ENCODE measurements at regions not wholly inside any gene's neighbourhood (a gene's known extent, or its start where the extent isn't known, plus 50 kb on each side); places are given as distances from the start of the nearest gene placed in this dataset.

GRCh38 chr1:30447701-30448100 lies 275.7 kb downstream of the MATN1 start:
- no peaks in the 10 kb centered on the region for H3K27me3 ChIP-seq (ENCODE audit: insufficient read depth, low read depth, low read length)
- H3K4me3 ChIP-seq (ENCODE audit: low read length), result no peak overlapping the region
- H3K9me3 ChIP-seq (ENCODE audit: low read length), result no peaks in the 10 kb centered on the region
- no peaks in the 10 kb centered on the region for H4K20me1 ChIP-seq (ENCODE audit: insufficient read depth)
- H3K9me2 ChIP-seq (ENCODE audit: insufficient read depth, low read length), result no peaks in the 10 kb centered on the region
- H3K4me2 ChIP-seq (ENCODE audit: low read length), result no peak overlapping the region
- H3K9ac ChIP-seq (ENCODE audit: low read length), result no peak overlapping the region
- no peak overlapping the region for H2AFZ ChIP-seq (ENCODE audit: low read depth, low read length)
- no peak overlapping the region for H3K27ac ChIP-seq (ENCODE audit: low read length)
- no peaks in the 10 kb centered on the region for H3K36me3 ChIP-seq (ENCODE audit: insufficient read depth, low read length)
- TF ChIP-seq EP300 (conservative IDR thresholded peaks at IDR 0.05; ENCODE audit: poor library complexity, severe bottlenecking) (no peak), SMC3 (conservative IDR thresholded peaks at IDR 0.05; ENCODE audit: poor library complexity) (no peak), TAF1 (IDR thresholded peaks at IDR 0.05; ENCODE audit: low read depth) (no peak), REST (IDR thresholded peaks at IDR 0.05; ENCODE audit: borderline replicate concordance) (no peak), POLR2AphosphoS5 (IDR thresholded peaks at IDR 0.05) (no peak), MXI1 (conservative IDR thresholded peaks at IDR 0.05; ENCODE audit: poor library complexity, severe bottlenecking) (no peak), RAD21 (conservative IDR thresholded peaks at IDR 0.05) (no peak), CTCF (IDR thresholded peaks at IDR 0.05; ENCODE audit: poor library complexity, severe bottlenecking) (no peak), EZH2 (IDR thresholded peaks at IDR 0.05; ENCODE audit: borderline replicate concordance, insufficient read depth, low read length, poor library complexity, severe bottlenecking) (no peak)
- H3F3A ChIP-seq (ENCODE audit: insufficient read depth, low read length, poor library complexity, severe bottlenecking), result no peaks in the 10 kb centered on the region
- H3K79me2 ChIP-seq (replicated peaks; ENCODE audit: insufficient read depth, low read length), result no peaks in the 10 kb centered on the region

- H3K79me2 ChIP-seq (replicated peaks; ENCODE audit: insufficient read depth, low read length), result no peaks in the 10 kb centered on the region
- H4K20me1 ChIP-seq (ENCODE audit: insufficient read depth), result no peaks in the 10 kb centered on the region
- H3K9ac ChIP-seq (ENCODE audit: low read length), result no peak overlapping the region
- no peak overlapping the region for H3K27ac ChIP-seq (ENCODE audit: low read length)
- no peaks in the 10 kb centered on the region for H3K9me3 ChIP-seq (ENCODE audit: low read length)
- no peaks in the 10 kb centered on the region for H3K9me2 ChIP-seq (ENCODE audit: insufficient read depth, low read length)
- H3K4me3 ChIP-seq (ENCODE audit: low read length), result no peak overlapping the region
- H3K4me2 ChIP-seq (ENCODE audit: low read length), result no peak overlapping the region
- no peak for TF ChIP-seq MXI1 (conservative IDR thresholded peaks at IDR 0.05; ENCODE audit: poor library complexity, severe bottlenecking)
- TF ChIP-seq REST (IDR thresholded peaks at IDR 0.05; ENCODE audit: borderline replicate concordance), result no peak
- no peak for TF ChIP-seq TAF1 (IDR thresholded peaks at IDR 0.05; ENCODE audit: low read depth)
- no peak for TF ChIP-seq EP300 (conservative IDR thresholded peaks at IDR 0.05; ENCODE audit: poor library complexity, severe bottlenecking)
- no peak for TF ChIP-seq EZH2 (IDR thresholded peaks at IDR 0.05; ENCODE audit: borderline replicate concordance, insufficient read depth, low read length, poor library complexity, severe bottlenecking)
- TF ChIP-seq RAD21 (conservative IDR thresholded peaks at IDR 0.05), result no peak
- no peak for TF ChIP-seq SMC3 (conservative IDR thresholded peaks at IDR 0.05; ENCODE audit: poor library complexity)
- no peak for TF ChIP-seq CTCF (IDR thresholded peaks at IDR 0.05; ENCODE audit: poor library complexity, severe bottlenecking)
- TF ChIP-seq POLR2AphosphoS5 (IDR thresholded peaks at IDR 0.05), result no peak
- H3F3A ChIP-seq (ENCODE audit: insufficient read depth, low read length, poor library complexity, severe bottlenecking), result no peaks in the 10 kb centered on the region
- no peak overlapping the region for H2AFZ ChIP-seq (ENCODE audit: low read depth, low read length)
- H3K27me3 ChIP-seq (ENCODE audit: insufficient read depth, low read depth, low read length), result no peaks in the 10 kb centered on the region
- no peaks in the 10 kb centered on the region for H3K36me3 ChIP-seq (ENCODE audit: insufficient read depth, low read length)
Measured at GRCh38 chr1:30447080-30447479, 276.3 kb downstream of the MATN1 start.

Data from neural cell (in vitro differentiated cells).